ENCODE measurements at regions not wholly inside any gene's neighbourhood (a gene's known extent, or its start where the extent isn't known, plus 50 kb on each side); places are given as distances from the start of the nearest gene placed in this dataset.

GRCh38 chr20:17856837-17857605, 111.6 kb downstream of the SNX5 start:
- no peak for DNase-seq

GRCh38 chr20:17856024-17856564, 112.5 kb downstream of the SNX5 start:
- DNase-seq = no peak

GRCh38 chr20:17854307-17854903, 114.2 kb downstream of the SNX5 start:
- DNase-seq = no peak

- no peak for DNase-seq
These were observed 116.3 kb downstream of the SNX5 start for GRCh38 chr20:17852323-17852722.

- no peak for DNase-seq
These were observed 117.9 kb downstream of the SNX5 start for GRCh38 chr20:17850684-17851026.

- DNase-seq = no peak
These were observed 118.5 kb downstream of the SNX5 start for GRCh38 chr20:17849901-17850683.

- DNase-seq = no peak
These were observed 119.3 kb downstream of the SNX5 start for GRCh38 chr20:17849138-17849900.

- no peak for DNase-seq
These were observed 120.1 kb downstream of the SNX5 start for GRCh38 chr20:17848249-17849048.

- DNase-seq = no peak
These were observed 122.7 kb downstream of the SNX5 start for GRCh38 chr20:17845701-17846475.

GRCh38 chr20:17844549-17845298, 123.9 kb downstream of the SNX5 start:
- DNase-seq = no peak

- no peak for DNase-seq
These were observed 124.5 kb downstream of the SNX5 start for GRCh38 chr20:17844133-17844429.

- no peak for DNase-seq
These were observed 125.1 kb downstream of the SNX5 start for GRCh38 chr20:17843246-17844132.

GRCh38 chr20:17841751-17842215, 126.8 kb downstream of the SNX5 start:
- DNase-seq = no peak

GRCh38 chr20:17840423-17840822, 128.2 kb downstream of the SNX5 start:
- DNase-seq = no peak

GRCh38 chr20:17838921-17839320, 129.7 kb downstream of the SNX5 start:
- no peak for DNase-seq

GRCh38 chr20:17837179-17837578, 131.4 kb downstream of the SNX5 start:
- DNase-seq = no peak

GRCh38 chr20:17836303-17836861, 132.2 kb downstream of the SNX5 start:
- no peak for DNase-seq

GRCh38 chr20:17835934-17836300, 132.7 kb downstream of the SNX5 start:
- no peak for DNase-seq

- no peak for DNase-seq
These were observed 133.2 kb downstream of the SNX5 start for GRCh38 chr20:17835240-17835933.

Data from NCI-H774 (cell line).